Keratinocyte (primary cell): ENCODE measurements at regions not wholly inside any gene's neighbourhood (a gene's known extent, or its start where the extent isn't known, plus 50 kb on each side); places are given as distances from the start of the nearest gene placed in this dataset.

Experiments
- DNase-seq: peaks from one replicate; pipeline ENCODE4 v3.0.0-alpha.2; 2011; ENCODE audit warnings: low read depth, missing footprints, low spot score
- FAIRE-seq: peaks from 2 replicates; lab custom pipeline; 2011; peaks lifted over from hg19 to GRCh38; lab: Jason Lieb, UNC
- H2AFZ ChIP-seq: 2 replicates; pipeline ENCODE4 v1.6.0; 2012; ENCODE audit warnings: low read length, control low read depth, inconsistent platforms; ENCODE audit not compliant: control insufficient read depth
- H3K27ac ChIP-seq: 2 replicates; pipeline ENCODE4 v1.5.1; 2011; ENCODE audit warnings: low read length; ENCODE audit not compliant: control insufficient read depth, insufficient read depth
- H3K27me3 ChIP-seq: 3 replicates; pipeline ENCODE4 v1.6.0; 2011; ENCODE audit warnings: low read length; ENCODE audit not compliant: control insufficient read depth, insufficient read depth; ENCODE audit errors: extremely low read depth
- H3K36me3 ChIP-seq, 2 experiments: 2 replicates in 1 of 2; 3 replicates in 1 of 2; pipeline ENCODE4 v1.5.1; 2011; ENCODE audit warnings: low read length in 2 of 2, mild to moderate bottlenecking in 1 of 2; ENCODE audit not compliant: control insufficient read depth in 2 of 2, insufficient read depth in 2 of 2; ENCODE audit errors: extremely low read depth in 1 of 2
- H3K4me1 ChIP-seq: 3 replicates; pipeline ENCODE4 v1.5.1; 2011; ENCODE audit warnings: low read length; ENCODE audit not compliant: control insufficient read depth, insufficient read depth; ENCODE audit errors: extremely low read depth
- H3K4me2 ChIP-seq: 3 replicates; pipeline ENCODE4 v1.6.0; 2011; ENCODE audit warnings: low read depth, low read length; ENCODE audit not compliant: control insufficient read depth, insufficient read depth; ENCODE audit errors: extremely low read depth
- H3K4me3 ChIP-seq, 3 experiments: fragments of 200-600 bp in 1 of 3; sonication (generic) in 1 of 3; 2 replicates in 2 of 3; 3 replicates in 1 of 3; pipeline ENCODE4 v1.5.1; 2011 to 2016; ENCODE audit warnings: low read length in 3 of 3, mild to moderate bottlenecking in 3 of 3, control low read depth in 2 of 3, inconsistent platforms in 1 of 3, low read depth in 1 of 3, mixed read lengths in 1 of 3, mixed run types in 1 of 3, moderate library complexity in 1 of 3; ENCODE audit not compliant: control insufficient read depth in 2 of 3, insufficient read depth in 2 of 3; ENCODE audit errors: extremely low read depth in 1 of 3
- H3K79me2 ChIP-seq: 2 replicates; pipeline ENCODE4 v1.6.0; 2012; ENCODE audit warnings: low read length; ENCODE audit not compliant: control insufficient read depth, insufficient read depth
- H3K9ac ChIP-seq: 3 replicates; pipeline ENCODE4 v1.6.0; 2011; ENCODE audit warnings: low read length; ENCODE audit not compliant: control insufficient read depth, insufficient read depth; ENCODE audit errors: extremely low read depth
- H3K9me1 ChIP-seq: 3 replicates; pipeline ENCODE4 v1.6.0; 2011; ENCODE audit warnings: low read length; ENCODE audit not compliant: control insufficient read depth, insufficient read depth; ENCODE audit errors: extremely low read depth
- H3K9me3 ChIP-seq: 2 replicates; pipeline ENCODE4 v1.5.1; 2012; ENCODE audit warnings: low read depth, low read length; ENCODE audit not compliant: control insufficient read depth
- H4K20me1 ChIP-seq: 3 replicates; pipeline ENCODE4 v1.6.0; 2011; ENCODE audit warnings: low read length; ENCODE audit not compliant: control insufficient read depth, insufficient read depth; ENCODE audit errors: extremely low read depth
- CTCF ChIP-seq, 3 experiments: IDR thresholded peaks in 1 of 3; conservative IDR thresholded peaks in 1 of 3; optimal IDR thresholded peaks in 1 of 3; 2 replicates in 2 of 3; 3 replicates in 1 of 3; pipeline versions ENCODE3 to v1.5.1; 2011; ENCODE audit warnings: low read length in 3 of 3, mild to moderate bottlenecking in 3 of 3, moderate library complexity in 2 of 3, control low read depth in 1 of 3, inconsistent platforms in 1 of 3; ENCODE audit not compliant: insufficient read depth in 2 of 3; ENCODE audit errors: extremely low read depth in 1 of 3
- EZH2 ChIP-seq: IDR thresholded peaks from one replicate; pipeline ENCODE4 v1.6.1; 2012; ENCODE audit warnings: inconsistent platforms, mild to moderate bottlenecking, low read length, moderate library complexity
- dilution Hi-C: fragments of 300-500 bp; cut with MboI; formaldehyde crosslinking; loops from one replicate; pipeline ENCODE4 v1.7.0; 2020; ENCODE audit warnings: low sequenced_read_pairs; ENCODE audit not compliant: extremely low pct_ligation_motif_present

- Histone ChIP-seq H3K36me3 (no peaks in the 10 kb centered on the region), H2AFZ (no peak overlapping the region), H3K4me2 (no peak overlapping the region), H3K27me3 (no peaks in the 10 kb centered on the region), H3K9me3 (no peaks in the 10 kb centered on the region), H3K79me2 (no peaks in the 10 kb centered on the region), H3K4me3 (no peak overlapping the region), H4K20me1 (no peaks in the 10 kb centered on the region), H3K9ac (no peak overlapping the region), H3K9me1 (no peaks in the 10 kb centered on the region), H3K27ac (no peak overlapping the region), H3K4me1 (no peaks in the 10 kb centered on the region)
- dilution Hi-C loops: no loop called here
- TF ChIP-seq CTCF (optimal IDR thresholded peaks at IDR 0.05 in 1 of 3, IDR thresholded peaks at IDR 0.05 in 1 of 3, conservative IDR thresholded peaks at IDR 0.05 in 1 of 3; ENCODE audit: extremely low read depth in 1 of 3, insufficient read depth in 2 of 3, low read length in 3 of 3) (no peak), EZH2 (no peak)
- no peak for FAIRE-seq
- no peak for DNase-seq
Measured at GRCh38 chr4:23212558-23212957, 519.8 kb downstream of the GBA3 start.

GRCh38 chr4:23207059-23207458, 514.3 kb downstream of the GBA3 start:
- no peak for TF ChIP-seq CTCF (optimal IDR thresholded peaks at IDR 0.05 in 1 of 3, IDR thresholded peaks at IDR 0.05 in 1 of 3, conservative IDR thresholded peaks at IDR 0.05 in 1 of 3; ENCODE audit: extremely low read depth in 1 of 3, insufficient read depth in 2 of 3, low read length in 3 of 3)
- no peak for TF ChIP-seq EZH2
- Histone ChIP-seq H3K9me3 (no peaks in the 10 kb centered on the region), H3K27ac (no peak overlapping the region), H2AFZ (no peak overlapping the region), H3K36me3 (no peaks in the 10 kb centered on the region), H3K4me2 (no peak overlapping the region), H3K79me2 (no peaks in the 10 kb centered on the region), H3K4me1 (no peaks in the 10 kb centered on the region), H3K27me3 (no peaks in the 10 kb centered on the region), H3K9ac (no peak overlapping the region), H3K9me1 (no peaks in the 10 kb centered on the region), H4K20me1 (no peaks in the 10 kb centered on the region), H3K4me3 (no peak overlapping the region)
- dilution Hi-C loops: no loop called here
- DNase-seq (no peak), FAIRE-seq (no peak)
